ENCODE measurements at regions not wholly inside any gene's neighbourhood (a gene's known extent, or its start where the extent isn't known, plus 50 kb on each side); places are given as distances from the start of the nearest gene placed in this dataset.

DNA sequence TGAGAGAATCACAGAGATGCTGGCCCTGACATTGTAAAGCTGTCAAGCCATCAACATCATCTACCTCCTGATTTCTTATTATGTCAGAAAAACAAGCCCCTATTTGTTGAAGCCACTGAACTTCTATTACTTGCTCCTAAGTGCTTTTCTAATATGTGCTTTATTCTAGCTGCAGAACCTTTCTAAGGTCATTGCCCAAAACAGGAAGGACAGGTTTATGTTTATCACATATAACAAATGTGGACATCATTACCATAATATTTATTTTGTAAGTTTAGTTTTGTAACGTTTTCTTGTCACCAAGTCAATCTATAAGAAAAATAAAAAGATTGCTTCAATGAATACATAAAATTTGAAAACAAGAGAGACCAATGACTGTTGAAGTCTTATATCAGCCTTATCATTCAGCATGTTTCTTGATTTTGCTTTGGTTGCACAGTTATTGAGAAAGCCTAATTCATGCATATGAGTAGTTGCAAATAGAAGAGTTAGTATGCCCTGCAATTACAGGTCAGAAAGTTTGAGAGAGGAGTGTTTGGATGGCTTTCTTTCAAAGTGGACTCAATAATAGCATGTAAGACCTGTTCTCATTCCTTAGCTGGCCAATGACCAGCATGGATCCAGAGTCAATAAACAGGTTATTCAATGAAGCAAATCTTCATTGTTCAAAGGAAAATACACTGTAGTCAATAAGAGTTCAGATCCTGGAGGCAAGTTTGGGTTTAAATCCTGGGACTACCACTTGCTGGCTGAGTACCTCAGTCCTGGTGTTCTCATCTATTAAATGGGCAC is 84.1 kb downstream of the MAB21L3 start:
- TF ChIP-seq, protein P1, sequence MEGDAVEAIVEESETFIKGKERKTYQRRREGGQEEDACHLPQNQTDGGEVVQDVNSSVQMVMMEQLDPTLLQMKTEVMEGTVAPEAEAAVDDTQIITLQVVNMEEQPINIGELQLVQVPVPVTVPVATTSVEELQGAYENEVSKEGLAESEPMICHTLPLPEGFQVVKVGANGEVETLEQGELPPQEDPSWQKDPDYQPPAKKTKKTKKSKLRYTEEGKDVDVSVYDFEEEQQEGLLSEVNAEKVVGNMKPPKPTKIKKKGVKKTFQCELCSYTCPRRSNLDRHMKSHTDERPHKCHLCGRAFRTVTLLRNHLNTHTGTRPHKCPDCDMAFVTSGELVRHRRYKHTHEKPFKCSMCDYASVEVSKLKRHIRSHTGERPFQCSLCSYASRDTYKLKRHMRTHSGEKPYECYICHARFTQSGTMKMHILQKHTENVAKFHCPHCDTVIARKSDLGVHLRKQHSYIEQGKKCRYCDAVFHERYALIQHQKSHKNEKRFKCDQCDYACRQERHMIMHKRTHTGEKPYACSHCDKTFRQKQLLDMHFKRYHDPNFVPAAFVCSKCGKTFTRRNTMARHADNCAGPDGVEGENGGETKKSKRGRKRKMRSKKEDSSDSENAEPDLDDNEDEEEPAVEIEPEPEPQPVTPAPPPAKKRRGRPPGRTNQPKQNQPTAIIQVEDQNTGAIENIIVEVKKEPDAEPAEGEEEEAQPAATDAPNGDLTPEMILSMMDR (conservative IDR thresholded peaks at IDR 0.05; ENCODE audit: low read depth in 2 of 2) = no peak
- no peak for TF ChIP-seq ZNF114 (CRISPR knock-in tag; IDR thresholded peaks at IDR 0.05)
- TF ChIP-seq, protein P2, sequence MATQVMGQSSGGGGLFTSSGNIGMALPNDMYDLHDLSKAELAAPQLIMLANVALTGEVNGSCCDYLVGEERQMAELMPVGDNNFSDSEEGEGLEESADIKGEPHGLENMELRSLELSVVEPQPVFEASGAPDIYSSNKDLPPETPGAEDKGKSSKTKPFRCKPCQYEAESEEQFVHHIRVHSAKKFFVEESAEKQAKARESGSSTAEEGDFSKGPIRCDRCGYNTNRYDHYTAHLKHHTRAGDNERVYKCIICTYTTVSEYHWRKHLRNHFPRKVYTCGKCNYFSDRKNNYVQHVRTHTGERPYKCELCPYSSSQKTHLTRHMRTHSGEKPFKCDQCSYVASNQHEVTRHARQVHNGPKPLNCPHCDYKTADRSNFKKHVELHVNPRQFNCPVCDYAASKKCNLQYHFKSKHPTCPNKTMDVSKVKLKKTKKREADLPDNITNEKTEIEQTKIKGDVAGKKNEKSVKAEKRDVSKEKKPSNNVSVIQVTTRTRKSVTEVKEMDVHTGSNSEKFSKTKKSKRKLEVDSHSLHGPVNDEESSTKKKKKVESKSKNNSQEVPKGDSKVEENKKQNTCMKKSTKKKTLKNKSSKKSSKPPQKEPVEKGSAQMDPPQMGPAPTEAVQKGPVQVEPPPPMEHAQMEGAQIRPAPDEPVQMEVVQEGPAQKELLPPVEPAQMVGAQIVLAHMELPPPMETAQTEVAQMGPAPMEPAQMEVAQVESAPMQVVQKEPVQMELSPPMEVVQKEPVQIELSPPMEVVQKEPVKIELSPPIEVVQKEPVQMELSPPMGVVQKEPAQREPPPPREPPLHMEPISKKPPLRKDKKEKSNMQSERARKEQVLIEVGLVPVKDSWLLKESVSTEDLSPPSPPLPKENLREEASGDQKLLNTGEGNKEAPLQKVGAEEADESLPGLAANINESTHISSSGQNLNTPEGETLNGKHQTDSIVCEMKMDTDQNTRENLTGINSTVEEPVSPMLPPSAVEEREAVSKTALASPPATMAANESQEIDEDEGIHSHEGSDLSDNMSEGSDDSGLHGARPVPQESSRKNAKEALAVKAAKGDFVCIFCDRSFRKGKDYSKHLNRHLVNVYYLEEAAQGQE (IDR thresholded peaks at IDR 0.05; ENCODE audit: unreplicated experiment) = no peak
